ENCODE measurements at regions not wholly inside any gene's neighbourhood (a gene's known extent, or its start where the extent isn't known, plus 50 kb on each side); places are given as distances from the start of the nearest gene placed in this dataset.

DNA sequence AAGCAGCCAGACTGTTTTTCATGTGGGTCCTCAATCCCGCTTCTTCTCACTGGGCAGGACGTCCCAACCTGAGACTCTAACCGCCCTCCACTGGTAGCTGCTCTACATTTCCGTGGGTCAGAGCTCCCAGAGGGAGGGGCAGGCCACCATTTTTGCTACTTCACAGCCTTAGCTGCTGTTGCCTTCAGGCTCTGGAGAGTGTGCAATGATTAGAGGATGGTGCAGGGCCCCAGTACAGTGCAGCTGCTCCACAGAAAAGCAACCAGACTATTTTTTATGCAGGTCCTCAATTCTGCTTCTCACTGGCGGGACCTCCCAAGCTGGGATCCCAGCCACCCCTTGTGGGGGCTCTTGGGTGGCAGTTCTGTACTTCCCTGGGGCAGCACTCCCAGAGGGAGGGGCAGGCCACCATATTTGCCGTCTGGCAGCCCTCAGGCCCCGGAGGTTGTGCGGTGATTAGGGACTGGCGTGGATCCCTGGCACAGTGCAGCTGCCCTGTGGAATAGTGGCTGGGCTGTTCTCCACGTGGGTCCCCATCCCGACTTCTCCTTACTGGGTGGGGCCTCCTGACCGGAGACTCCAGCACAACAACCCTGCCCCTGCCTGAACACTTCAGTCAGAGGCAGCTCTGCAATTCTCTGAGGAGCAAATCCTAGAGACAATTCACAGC is 647.6 kb upstream of the PKN2 start:
- no peaks in the 10 kb centered on the region for H3K36me3 ChIP-seq (replicated peaks in 1 of 2; ENCODE audit: insufficient read depth in 1 of 2, low read depth in 2 of 2)
- no peaks in the 10 kb centered on the region for H3K9me3 ChIP-seq
- no peak overlapping the region for H3K4me3 ChIP-seq
- ATAC-seq (no peak), DNase-seq (no peak)
- H3K4me1 ChIP-seq: no peaks in the 10 kb centered on the region
- TF ChIP-seq POLR2A (IDR thresholded peaks at IDR 0.05): no peak
- TF ChIP-seq, protein P1, sequence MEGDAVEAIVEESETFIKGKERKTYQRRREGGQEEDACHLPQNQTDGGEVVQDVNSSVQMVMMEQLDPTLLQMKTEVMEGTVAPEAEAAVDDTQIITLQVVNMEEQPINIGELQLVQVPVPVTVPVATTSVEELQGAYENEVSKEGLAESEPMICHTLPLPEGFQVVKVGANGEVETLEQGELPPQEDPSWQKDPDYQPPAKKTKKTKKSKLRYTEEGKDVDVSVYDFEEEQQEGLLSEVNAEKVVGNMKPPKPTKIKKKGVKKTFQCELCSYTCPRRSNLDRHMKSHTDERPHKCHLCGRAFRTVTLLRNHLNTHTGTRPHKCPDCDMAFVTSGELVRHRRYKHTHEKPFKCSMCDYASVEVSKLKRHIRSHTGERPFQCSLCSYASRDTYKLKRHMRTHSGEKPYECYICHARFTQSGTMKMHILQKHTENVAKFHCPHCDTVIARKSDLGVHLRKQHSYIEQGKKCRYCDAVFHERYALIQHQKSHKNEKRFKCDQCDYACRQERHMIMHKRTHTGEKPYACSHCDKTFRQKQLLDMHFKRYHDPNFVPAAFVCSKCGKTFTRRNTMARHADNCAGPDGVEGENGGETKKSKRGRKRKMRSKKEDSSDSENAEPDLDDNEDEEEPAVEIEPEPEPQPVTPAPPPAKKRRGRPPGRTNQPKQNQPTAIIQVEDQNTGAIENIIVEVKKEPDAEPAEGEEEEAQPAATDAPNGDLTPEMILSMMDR (IDR thresholded peaks at IDR 0.05): no peak
- intact Hi-C loops (cut with DNase I): no loop called here
- no peaks in the 10 kb centered on the region for H3K27me3 ChIP-seq
- no peak overlapping the region for H3K27ac ChIP-seq
- WGBS, 2 donors: 69 to 79% methylated on average over 8 to 11 of the region's 12 CpGs

DNA sequence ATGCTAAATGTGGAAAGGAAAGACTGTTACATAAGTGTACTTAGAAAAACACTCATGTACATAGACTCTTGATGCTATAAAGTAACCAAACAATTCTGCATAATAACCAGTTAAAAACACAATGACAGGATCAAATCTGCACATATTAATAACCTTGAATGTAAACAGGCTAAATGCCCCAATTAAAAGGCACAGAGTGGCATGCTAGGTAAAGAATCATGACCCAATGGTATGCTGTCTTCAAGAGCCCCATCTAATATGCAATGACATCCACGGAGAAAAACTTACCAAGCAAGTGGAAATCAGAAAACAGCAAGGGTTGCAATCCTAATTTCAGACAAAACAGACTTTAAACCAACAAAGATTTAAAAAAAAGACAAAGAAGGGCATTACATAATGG is 644.8 kb upstream of the PKN2 start:
- intact Hi-C loops (cut with DNase I): no loop called here
- Histone ChIP-seq H3K9me3 (no peaks in the 10 kb centered on the region), H3K4me3 (no peak overlapping the region), H3K27ac (no peak overlapping the region), H3K36me3 (replicated peaks in 1 of 2; ENCODE audit: insufficient read depth in 1 of 2, low read depth in 2 of 2) (no peaks in the 10 kb centered on the region), H3K4me1 (no peaks in the 10 kb centered on the region), H3K27me3 (no peaks in the 10 kb centered on the region)
- whole genome bisulfite sequencing, 2 donors: 60 to 71% methylated on average over 1 of the region's 1 CpG
- DNase-seq (no peak), ATAC-seq (no peak)
- TF ChIP-seq POLR2A (IDR thresholded peaks at IDR 0.05): no peak
- TF ChIP-seq, protein P1 (IDR thresholded peaks at IDR 0.05): no peak

DNA sequence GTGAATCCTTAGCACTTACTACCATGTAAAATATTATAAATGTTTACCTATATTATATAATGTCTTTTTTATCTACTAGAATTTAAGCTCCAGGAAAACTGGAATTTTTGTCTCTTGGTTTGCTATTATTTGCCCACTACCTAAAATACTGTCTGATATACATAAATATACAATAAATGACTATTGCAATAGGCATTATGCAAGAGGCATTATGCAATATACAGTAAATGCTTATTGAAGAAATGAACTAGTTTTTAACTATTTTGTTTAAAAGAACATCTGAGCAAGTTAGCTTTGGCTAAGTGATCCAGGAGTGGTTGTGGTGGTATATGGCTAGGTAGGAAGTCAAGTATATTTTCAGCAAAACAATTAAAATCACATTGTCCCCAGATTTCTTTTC is 640.2 kb upstream of the PKN2 start:
- H3K36me3 ChIP-seq (replicated peaks in 1 of 2; ENCODE audit: insufficient read depth in 1 of 2, low read depth in 2 of 2): no peaks in the 10 kb centered on the region
- intact Hi-C loops (cut with DNase I): no loop called here
- ATAC-seq (no peak), DNase-seq (no peak)
- H3K9me3 ChIP-seq: no peaks in the 10 kb centered on the region
- H3K4me3 ChIP-seq: no peak overlapping the region
- H3K27me3 ChIP-seq: no peaks in the 10 kb centered on the region
- H3K4me1 ChIP-seq: no peaks in the 10 kb centered on the region
- H3K27ac ChIP-seq: no peak overlapping the region
- TF ChIP-seq, protein P1 (IDR thresholded peaks at IDR 0.05): no peak
- TF ChIP-seq POLR2A (IDR thresholded peaks at IDR 0.05): no peak

DNA sequence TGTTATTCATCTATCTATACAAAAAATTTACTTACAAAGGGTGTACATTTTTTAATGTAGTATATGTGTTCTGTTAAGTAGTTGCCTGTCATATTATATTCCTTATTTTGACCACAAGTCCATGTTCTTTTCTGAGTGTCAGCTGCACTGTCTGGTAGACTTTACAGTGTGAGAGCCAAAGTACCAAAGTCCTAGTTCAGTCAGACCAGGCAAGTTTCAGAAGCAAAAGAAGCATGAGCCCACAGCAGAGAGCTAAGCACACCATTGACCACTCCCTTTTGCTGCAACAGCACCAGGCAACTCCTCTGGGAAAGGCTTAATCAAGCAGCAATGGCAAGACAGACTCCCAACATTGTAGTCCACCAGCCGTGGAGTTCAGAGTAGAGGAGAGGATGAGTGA is 631.9 kb upstream of the PKN2 start:
- Histone ChIP-seq H3K4me1 (no peaks in the 10 kb centered on the region), H3K4me3 (no peak overlapping the region), H3K36me3 (replicated peaks in 1 of 2; ENCODE audit: insufficient read depth in 1 of 2, low read depth in 2 of 2) (no peaks in the 10 kb centered on the region), H3K27me3 (no peaks in the 10 kb centered on the region), H3K9me3 (no peaks in the 10 kb centered on the region), H3K27ac (no peak overlapping the region)
- ATAC-seq: no peak
- 50 to 58% methylated on average over 1 of the region's 1 CpG for WGBS, 2 donors
- TF ChIP-seq, protein P1 (IDR thresholded peaks at IDR 0.05): no peak
- no peak for TF ChIP-seq POLR2A (IDR thresholded peaks at IDR 0.05)
- no peak for DNase-seq
- intact Hi-C loops (cut with DNase I): no loop called here

DNA sequence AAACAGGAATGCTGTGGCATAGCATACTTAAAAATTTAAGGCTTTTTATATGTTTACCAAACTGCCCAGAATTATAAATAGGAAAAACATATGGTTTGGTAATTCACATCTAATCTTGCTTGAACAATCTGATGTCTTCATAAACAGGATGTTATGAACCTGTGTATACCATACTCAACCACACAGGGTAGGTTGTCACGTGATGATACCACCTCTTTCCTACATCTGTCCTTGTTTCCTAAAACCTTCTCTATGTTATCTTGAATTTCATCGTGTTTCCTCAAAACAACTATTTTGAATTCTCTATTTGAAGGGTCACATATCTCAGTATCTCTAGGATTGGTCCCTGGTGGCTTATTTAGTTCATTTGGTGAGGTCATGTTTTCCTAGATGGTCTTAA is 631.0 kb upstream of the PKN2 start:
- 77 to 78% methylated on average over 2 of the region's 2 CpGs for WGBS, 2 donors

More for the DNA sequence above, 631.0 kb upstream of the PKN2 start:
- H3K9me3 ChIP-seq: no peaks in the 10 kb centered on the region
- intact Hi-C loops (cut with DNase I): no loop called here
- H3K4me3 ChIP-seq: no peak overlapping the region
- DNase-seq: no peak
- H3K4me1 ChIP-seq: no peaks in the 10 kb centered on the region
- no peak for TF ChIP-seq POLR2A (IDR thresholded peaks at IDR 0.05)
- TF ChIP-seq, protein P1 (IDR thresholded peaks at IDR 0.05): no peak
- no peaks in the 10 kb centered on the region for H3K27me3 ChIP-seq
- H3K27ac ChIP-seq: no peak overlapping the region
- no peak for ATAC-seq
- no peaks in the 10 kb centered on the region for H3K36me3 ChIP-seq (replicated peaks in 1 of 2; ENCODE audit: insufficient read depth in 1 of 2, low read depth in 2 of 2)

Measured in body of pancreas (tissue), 4 donors.